ENCODE measurements at regions not wholly inside any gene's neighbourhood (a gene's known extent, or its start where the extent isn't known, plus 50 kb on each side); places are given as distances from the start of the nearest gene placed in this dataset.

- Histone ChIP-seq H3K9ac (ENCODE audit: insufficient read depth, low read length, poor library complexity, severe bottlenecking) (no peak overlapping the region), H3K36me3 (replicated peaks in 1 of 2; ENCODE audit: control insufficient read depth in 1 of 2, insufficient read depth in 2 of 2, low read length in 2 of 2) (no peaks in the 10 kb centered on the region), H3K4me2 (replicated peaks; ENCODE audit: extremely low read depth, low read length, poor library complexity, severe bottlenecking) (no peak overlapping the region), H3K27ac (ENCODE audit: low read depth in 1 of 2, low read length in 2 of 2) (no peak overlapping the region), H3K27me3 (ENCODE audit: control insufficient read depth in 2 of 2, insufficient read depth in 2 of 2, low read length in 2 of 2) (no peaks in the 10 kb centered on the region), H3K4me1 (ENCODE audit: control insufficient read depth in 1 of 2, insufficient read depth in 2 of 2, low read length in 2 of 2) (no peaks in the 10 kb centered on the region), H3K4me3 (replicated peaks in 1 of 3; ENCODE audit: low read depth in 2 of 3, low read length in 3 of 3) (no peak overlapping the region), H2AFZ (ENCODE audit: insufficient read depth, low read depth, low read length, poor library complexity, severe bottlenecking) (no peak overlapping the region), H3K79me2 (ENCODE audit: insufficient read depth, low read length) (no peaks in the 10 kb centered on the region), H4K20me1 (ENCODE audit: insufficient read depth, low read length) (no peaks in the 10 kb centered on the region), H3K9me3 (replicated peaks in 1 of 2; ENCODE audit: control insufficient read depth in 1 of 2, insufficient read depth in 1 of 2, low read length in 2 of 2) (no peaks in the 10 kb centered on the region)
- intact Hi-C loops (cut with micrococcal nuclease) = no loop called here
- WGBS (ENCODE audit: insufficient coverage) = no CpG with 5 or more reads among the region's 2 CpGs
- no peaks in the 10 kb centered on the region for H3K4me1 Mint-ChIP-seq
- H3K27me3 Mint-ChIP-seq (ENCODE audit: low read depth in 3 of 3) = no peaks in the 10 kb centered on the region
- no peak overlapping the region for H3K27ac Mint-ChIP-seq
- no peak for DNase-seq
- no peak for TF ChIP-seq CTCF (IDR thresholded peaks at IDR 0.05)
- H3K36me3 Mint-ChIP-seq = no peaks in the 10 kb centered on the region
- peaks cover 0 to 2% (median 0%) of the 10 kb centered on the region in 7 donors for H3K9me3 Mint-ChIP-seq
- no peak overlapping the region for H3K4me3 Mint-ChIP-seq
These were observed 250.2 kb downstream of the DACT1 start for GRCh38 chr14:58887931-58888330.

GRCh38 chr14:58898655-58899316 is 261.0 kb downstream of the DACT1 start:
- no peak overlapping the region for H3K4me2 ChIP-seq (replicated peaks; ENCODE audit: extremely low read depth, low read length, poor library complexity, severe bottlenecking)
- intact Hi-C loops (cut with micrococcal nuclease) = no loop called here
- H4K20me1 ChIP-seq (ENCODE audit: insufficient read depth, low read length) = no peaks in the 10 kb centered on the region
- DNase-seq = no peak
- H3K27ac ChIP-seq (ENCODE audit: low read depth in 1 of 2, low read length in 2 of 2) = no peak overlapping the region
- no peaks in the 10 kb centered on the region for H3K36me3 ChIP-seq (replicated peaks in 1 of 2; ENCODE audit: control insufficient read depth in 1 of 2, insufficient read depth in 2 of 2, low read length in 2 of 2)
- no peaks in the 10 kb centered on the region for H3K4me1 ChIP-seq (ENCODE audit: control insufficient read depth in 1 of 2, insufficient read depth in 2 of 2, low read length in 2 of 2)
- H3K79me2 ChIP-seq (ENCODE audit: insufficient read depth, low read length) = no peaks in the 10 kb centered on the region
- TF ChIP-seq CTCF (IDR thresholded peaks at IDR 0.05) = no peak
- H3K9me3 ChIP-seq (replicated peaks in 1 of 2; ENCODE audit: control insufficient read depth in 1 of 2, insufficient read depth in 1 of 2, low read length in 2 of 2) = peaks cover 0 to 9% of the 10 kb centered on the region in 2 donors
- no peaks in the 10 kb centered on the region for H3K27me3 ChIP-seq (ENCODE audit: control insufficient read depth in 2 of 2, insufficient read depth in 2 of 2, low read length in 2 of 2)
- peaks cover 0 to 13% (median 5%) of the 10 kb centered on the region in 7 donors for H3K9me3 Mint-ChIP-seq
- H3K27me3 Mint-ChIP-seq (ENCODE audit: low read depth in 3 of 3) = peaks cover 0 to under 1% (median 0%) of the 10 kb centered on the region in 3 donors
- H3K27ac Mint-ChIP-seq = no peak overlapping the region
- no peak overlapping the region for H3K9ac ChIP-seq (ENCODE audit: insufficient read depth, low read length, poor library complexity, severe bottlenecking)
- H2AFZ ChIP-seq (ENCODE audit: insufficient read depth, low read depth, low read length, poor library complexity, severe bottlenecking) = no peak overlapping the region
- H3K4me3 ChIP-seq (replicated peaks in 1 of 3; ENCODE audit: low read depth in 2 of 3, low read length in 3 of 3) = no peak overlapping the region
- peaks cover 3% of the 10 kb centered on the region for H3K4me1 Mint-ChIP-seq
- H3K36me3 Mint-ChIP-seq = no peaks in the 10 kb centered on the region
- H3K4me3 Mint-ChIP-seq = no peak overlapping the region
- no CpG with 5 or more reads among the region's 4 CpGs for WGBS (ENCODE audit: insufficient coverage)

Measured in CD14-positive monocyte (primary cell).